Subcutaneous abdominal adipose tissue (tissue), 5 donors: ENCODE measurements at regions not wholly inside any gene's neighbourhood (a gene's known extent, or its start where the extent isn't known, plus 50 kb on each side); places are given as distances from the start of the nearest gene placed in this dataset.

Source experiments
- H3K27ac ChIP-seq: one replicate; pipeline ENCODE4 v1.7.0; 2013; ENCODE audit warnings: low read depth, mild to moderate bottlenecking, inconsistent platforms, low read length, moderate library complexity
- H3K27me3 ChIP-seq, 5 donors: one replicate each; pipeline ENCODE4 v1.7.0; 2013; ENCODE audit warnings: low read length in 5 of 5, inconsistent platforms in 1 of 5; ENCODE audit not compliant: control insufficient read depth in 5 of 5, insufficient read depth in 4 of 5
- H3K36me3 ChIP-seq, 5 donors: one replicate each; pipeline ENCODE4 v1.7.0; 2013; ENCODE audit warnings: low read length in 5 of 5; ENCODE audit not compliant: control insufficient read depth in 5 of 5, insufficient read depth in 5 of 5
- H3K4me1 ChIP-seq, 5 donors: one replicate each; pipeline ENCODE4 v1.7.0; 2013; ENCODE audit warnings: low read length in 5 of 5, mild to moderate bottlenecking in 3 of 5, moderate library complexity in 1 of 5; ENCODE audit not compliant: control insufficient read depth in 5 of 5, insufficient read depth in 5 of 5
- H3K4me3 ChIP-seq, 5 donors: one replicate each; pipeline ENCODE4 v1.7.0; 2013; ENCODE audit warnings: low read length in 5 of 5, low read depth in 1 of 5
- H3K9ac ChIP-seq, 5 donors: one replicate each; pipeline ENCODE4 v1.7.0; 2013; ENCODE audit warnings: low read length in 5 of 5, mild to moderate bottlenecking in 4 of 5, moderate library complexity in 3 of 5
- H3K9me3 ChIP-seq, 5 donors: one replicate each; pipeline ENCODE4 v1.7.0; 2013; ENCODE audit warnings: low read length in 5 of 5; ENCODE audit not compliant: control insufficient read depth in 5 of 5
- donor health status: healthy.
- donor health status: healthy.
- donor health status: healthy.
- donor health status: healthy.
- donor health status: healthy.

GRCh38 chr5:147175516-147176097 lies 59.2 kb upstream of the STK32A start:
- Histone ChIP-seq H3K9me3 (no peaks in the 10 kb centered on the region), H3K36me3 (no peaks in the 10 kb centered on the region), H3K27ac (no peak overlapping the region), H3K4me1 (peaks cover 0 to 11% (median 3%) of the 10 kb centered on the region in 5 donors), H3K9ac (no peak overlapping the region), H3K4me3 (no peak overlapping the region), H3K27me3 (no peaks in the 10 kb centered on the region)

DNA sequence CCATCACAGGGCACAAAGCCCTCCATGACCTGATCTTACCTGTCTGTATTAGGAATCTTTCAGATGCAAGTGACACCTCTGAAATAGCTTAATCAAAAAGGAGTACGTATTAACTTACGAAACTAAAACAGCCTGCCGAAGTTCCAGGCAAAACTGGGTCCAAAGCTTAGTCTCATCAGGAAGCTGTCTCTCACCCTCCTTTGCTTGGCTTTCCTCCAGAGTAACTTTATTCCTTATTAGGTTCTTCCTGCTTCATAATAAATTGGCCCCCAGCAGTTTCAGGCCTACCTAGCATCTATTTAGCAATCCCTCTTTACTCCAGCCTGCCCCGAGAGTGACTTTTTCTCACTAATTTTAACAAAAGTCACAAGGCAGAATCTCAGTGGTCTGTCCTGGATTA lies 58.4 kb upstream of the STK32A start:
- H3K9me3 ChIP-seq: no peaks in the 10 kb centered on the region
- H3K9ac ChIP-seq: no peak overlapping the region
- no peaks in the 10 kb centered on the region for H3K27me3 ChIP-seq
- H3K27ac ChIP-seq: no peak overlapping the region
- no peaks in the 10 kb centered on the region for H3K36me3 ChIP-seq
- H3K4me3 ChIP-seq: no peak overlapping the region
- peaks cover 0 to 9% (median 3%) of the 10 kb centered on the region in 5 donors for H3K4me1 ChIP-seq

- Histone ChIP-seq H3K27ac (no peak overlapping the region), H3K4me1 (peaks cover 0 to 9% (median 3%) of the 10 kb centered on the region in 5 donors), H3K27me3 (no peaks in the 10 kb centered on the region), H3K4me3 (no peak overlapping the region), H3K36me3 (no peaks in the 10 kb centered on the region), H3K9me3 (no peaks in the 10 kb centered on the region), H3K9ac (no peak overlapping the region)
Measured at GRCh38 chr5:147177125-147177840, 57.5 kb upstream of the STK32A start.

DNA sequence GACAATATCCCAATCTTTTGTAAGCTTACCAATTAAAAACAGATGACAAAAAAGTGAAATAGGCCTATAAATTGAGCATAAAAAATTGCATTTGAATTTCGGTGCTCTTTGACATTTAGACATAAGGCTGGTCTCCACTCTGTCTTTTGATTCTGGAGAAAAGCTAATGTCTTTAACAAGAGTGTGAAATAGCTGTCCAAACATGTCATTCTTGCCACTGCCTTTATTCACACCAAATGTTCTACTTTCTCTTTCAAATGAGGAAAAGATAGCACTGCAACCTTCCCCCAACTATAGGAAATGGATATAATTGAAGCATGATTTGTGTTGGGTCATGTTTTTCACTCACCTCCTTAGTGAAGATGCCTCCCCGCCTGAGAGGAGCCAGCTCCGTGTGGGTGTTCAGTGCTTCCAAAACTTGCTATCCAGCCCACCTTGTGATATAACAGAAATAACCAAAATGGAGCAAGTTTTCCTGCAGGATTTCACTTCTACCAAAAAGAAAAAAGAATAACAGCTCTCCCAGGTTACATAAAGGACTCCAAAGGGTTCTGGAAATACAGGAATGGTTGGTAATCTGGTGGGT lies 55.2 kb upstream of the STK32A start:
- peaks cover 0 to 9% (median 3%) of the 10 kb centered on the region in 5 donors for H3K4me1 ChIP-seq
- H3K9me3 ChIP-seq: no peaks in the 10 kb centered on the region
- H3K4me3 ChIP-seq: no peak overlapping the region
- H3K9ac ChIP-seq: no peak overlapping the region
- no peaks in the 10 kb centered on the region for H3K27me3 ChIP-seq
- no peak overlapping the region for H3K27ac ChIP-seq
- H3K36me3 ChIP-seq: no peaks in the 10 kb centered on the region

DNA sequence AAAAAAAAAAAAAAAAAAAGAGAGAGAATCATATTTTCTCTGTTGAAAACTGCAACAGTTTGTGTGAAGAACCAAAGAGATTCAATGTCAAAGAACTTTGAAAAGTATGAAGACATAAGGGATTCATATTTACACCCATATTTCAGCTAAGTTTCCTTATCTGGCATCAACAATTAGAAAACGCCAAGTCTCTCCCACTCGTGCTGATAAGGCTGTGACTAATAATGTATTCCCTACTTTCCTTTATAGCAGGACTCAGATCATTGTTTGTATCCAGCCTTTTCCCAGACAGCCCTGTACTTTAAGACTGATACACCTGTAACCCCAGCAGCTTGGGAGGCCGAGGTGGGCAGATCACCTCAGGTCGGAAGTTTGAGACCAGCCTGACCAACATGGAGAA lies 54.1 kb upstream of the STK32A start:
- Histone ChIP-seq H3K27me3 (no peaks in the 10 kb centered on the region), H3K4me3 (no peak overlapping the region), H3K9me3 (no peaks in the 10 kb centered on the region), H3K36me3 (no peaks in the 10 kb centered on the region), H3K4me1 (peaks cover 0 to 9% (median 3%) of the 10 kb centered on the region in 5 donors), H3K27ac (no peak overlapping the region), H3K9ac (no peak overlapping the region)
